GM12891 (cell line): ENCODE measurements at regions not wholly inside any gene's neighbourhood (a gene's known extent, or its start where the extent isn't known, plus 50 kb on each side); places are given as distances from the start of the nearest gene placed in this dataset.

Experiments
- POLR2A ChIP-seq: IDR thresholded peaks from 2 replicates; pipeline ENCODE4 v1.6.1; 2011; ENCODE audit warnings: low read depth, low read length, control low read depth
- POLR2AphosphoS5 ChIP-seq: IDR thresholded peaks from 2 replicates; pipeline ENCODE4 v1.6.1; 2011; ENCODE audit warnings: low read depth, low read length, control low read depth

- TF ChIP-seq POLR2AphosphoS5 (no peak), POLR2A (no peak)
Observed at GRCh38 chr5:61969755-61970154, 336.3 kb upstream of the KIF2A start.
